Stimulated activated CD8-positive, alpha-beta memory T cell treated with anti-CD3 and anti-CD28 coated beads, Interleukin-4, amount 100 ng/mL, for 48 hours (primary cell): ENCODE measurements at regions not wholly inside any gene's neighbourhood (a gene's known extent, or its start where the extent isn't known, plus 50 kb on each side); places are given as distances from the start of the nearest gene placed in this dataset.

Experiments used
- DNase-seq: peaks from one replicate; pipeline ENCODE4 v3.0.0-alpha.2; 2020

- DNase-seq, result no peak
Measured at GRCh38 chr2:104332731-104333130, 521.2 kb upstream of the POU3F3 start.

- DNase-seq, result no peak
Measured at GRCh38 chr2:104337869-104338268, 516.0 kb upstream of the POU3F3 start.

- DNase-seq, result no peak
Measured at GRCh38 chr2:104340162-104340561, 513.8 kb upstream of the POU3F3 start.

GRCh38 chr2:104340879-104341828, 512.8 kb upstream of the POU3F3 start:
- no peak for DNase-seq

DNA sequence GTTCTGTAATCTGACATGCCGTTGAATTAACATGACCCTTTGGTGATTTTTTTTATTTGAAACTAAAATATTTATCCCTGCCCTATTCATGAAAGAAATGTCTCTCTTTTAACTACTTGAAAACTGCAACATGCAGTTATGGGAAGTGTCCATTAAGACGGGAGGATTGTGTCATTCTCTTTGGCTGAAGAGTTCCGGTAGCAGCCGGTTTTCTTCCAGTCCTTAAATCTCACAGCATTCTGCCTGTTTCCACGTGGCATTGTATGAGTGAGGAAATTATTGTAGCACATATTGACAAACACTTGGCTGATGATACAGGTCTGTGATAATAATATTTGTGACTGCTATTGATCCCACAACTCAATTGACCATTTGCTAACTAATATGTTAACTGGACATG, 509.6 kb upstream of the POU3F3 start:
- DNase-seq, result no peak

DNA sequence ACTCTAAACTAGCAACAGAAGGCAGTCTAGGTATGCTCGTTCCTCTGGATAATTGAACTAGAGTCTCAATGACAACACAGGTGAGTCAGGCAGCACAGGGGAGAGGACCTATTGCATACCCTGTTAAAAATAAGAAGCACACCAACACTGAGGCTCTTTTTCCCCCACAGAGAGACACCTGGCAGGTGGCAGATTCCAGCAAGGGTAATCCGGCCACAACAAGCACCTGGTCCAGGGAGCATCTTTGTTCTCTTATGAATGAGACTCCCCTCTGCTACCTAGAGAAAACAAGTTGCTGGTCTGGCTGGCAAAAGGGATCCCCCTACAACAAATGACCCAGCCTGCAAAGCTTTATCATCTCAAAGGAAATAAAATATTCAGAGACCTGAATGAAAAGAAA, 508.9 kb upstream of the POU3F3 start:
- DNase-seq, result no peak

GRCh38 chr2:104358122-104358521, 495.8 kb upstream of the POU3F3 start:
- DNase-seq, result no peak

DNA sequence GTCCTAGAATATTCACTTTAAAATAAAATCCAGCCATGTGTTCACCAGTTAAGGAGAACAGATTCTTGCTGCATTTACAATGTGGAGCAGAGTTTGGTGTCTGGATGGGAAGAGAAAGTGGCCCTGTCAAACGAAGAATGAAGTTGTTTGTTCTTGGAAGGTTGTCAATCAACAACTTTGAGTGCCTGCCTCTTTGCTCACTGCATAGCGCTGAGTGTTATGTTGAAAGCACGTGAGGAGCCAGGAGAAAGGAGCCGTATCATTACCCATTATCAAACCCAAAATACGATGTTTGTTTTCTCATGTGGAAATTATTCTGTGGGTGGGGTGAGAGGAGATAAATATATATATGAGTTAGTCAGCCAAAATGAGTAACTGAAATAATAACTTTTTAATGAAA, 492.5 kb upstream of the POU3F3 start:
- no peak for DNase-seq

- no peak for DNase-seq
Measured at GRCh38 chr2:104368089-104368488, 485.8 kb upstream of the POU3F3 start.

DNA sequence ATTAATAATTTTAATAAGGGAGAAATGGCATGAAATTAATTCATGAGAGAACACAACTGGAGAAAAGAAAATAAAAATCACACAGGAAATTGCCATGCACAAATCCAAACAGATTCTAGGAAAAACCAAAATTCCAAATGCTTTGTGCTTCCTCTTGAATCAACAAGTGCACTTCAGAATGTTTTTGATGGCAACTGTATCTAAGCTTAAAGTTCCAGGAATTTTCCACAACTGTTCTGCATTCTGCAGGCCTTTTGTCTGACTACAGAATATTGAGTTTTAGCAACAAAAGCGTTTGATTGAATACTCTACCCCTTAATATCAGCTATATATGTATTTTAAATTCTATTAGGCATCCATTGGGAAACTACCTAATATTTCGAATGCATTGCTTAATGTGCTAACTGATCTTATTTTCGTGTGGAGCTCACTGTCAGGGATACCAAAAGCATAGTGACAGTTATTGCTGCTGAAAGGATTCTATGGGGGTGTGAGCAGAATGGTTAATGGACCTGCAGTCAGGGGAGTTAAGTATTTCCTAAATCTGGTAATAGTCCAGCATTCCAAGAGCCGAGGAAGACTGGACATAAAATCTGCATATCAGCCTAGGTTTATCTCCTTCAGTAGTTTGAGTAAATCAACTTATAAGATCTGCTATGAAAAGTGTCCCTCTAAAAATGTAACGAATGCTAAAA, 482.7 kb upstream of the POU3F3 start:
- no peak for DNase-seq

- DNase-seq, result no peak
Measured at GRCh38 chr2:104375206-104375605, 478.7 kb upstream of the POU3F3 start.

GRCh38 chr2:104378853-104379374, 475.0 kb upstream of the POU3F3 start:
- DNase-seq, result peak; percentile 24

DNA sequence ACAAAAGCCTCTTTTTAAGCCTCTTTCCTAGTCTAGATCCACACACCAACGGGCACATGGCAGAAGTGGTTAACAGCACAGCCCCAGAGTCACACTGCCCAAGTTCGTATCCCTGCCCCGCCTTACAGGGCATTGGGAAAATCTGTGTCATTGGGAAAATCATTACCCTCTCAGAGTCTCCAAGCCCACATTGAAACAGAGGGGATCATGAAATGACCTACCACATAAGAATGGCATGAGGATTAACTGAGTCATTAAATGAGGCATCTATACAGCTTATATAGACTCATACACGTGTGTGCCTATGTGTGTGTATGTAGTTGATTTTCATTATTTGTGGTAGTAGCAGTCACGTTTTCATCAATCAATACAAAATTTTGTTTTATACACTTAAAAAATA, 469.0 kb upstream of the POU3F3 start:
- no peak for DNase-seq

DNA sequence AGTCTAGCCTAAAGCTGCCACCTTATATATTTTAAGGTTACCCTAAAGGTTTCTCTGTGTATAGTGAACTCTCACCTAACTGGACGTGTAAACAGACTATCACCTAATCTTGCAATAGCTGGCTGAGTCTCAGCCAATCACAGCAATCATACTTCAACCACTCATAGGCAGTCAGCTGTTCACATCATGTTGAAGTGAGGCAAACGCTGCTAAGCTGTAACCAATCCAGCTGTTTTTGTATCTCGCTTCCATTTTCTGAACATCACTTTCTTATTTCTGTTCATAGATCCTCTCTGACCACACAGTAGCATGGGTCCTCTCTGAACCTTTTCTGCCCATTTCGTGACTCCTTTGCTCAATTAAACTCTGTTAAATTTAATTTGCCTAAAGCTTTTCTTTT, 468.2 kb upstream of the POU3F3 start:
- no peak for DNase-seq

DNA sequence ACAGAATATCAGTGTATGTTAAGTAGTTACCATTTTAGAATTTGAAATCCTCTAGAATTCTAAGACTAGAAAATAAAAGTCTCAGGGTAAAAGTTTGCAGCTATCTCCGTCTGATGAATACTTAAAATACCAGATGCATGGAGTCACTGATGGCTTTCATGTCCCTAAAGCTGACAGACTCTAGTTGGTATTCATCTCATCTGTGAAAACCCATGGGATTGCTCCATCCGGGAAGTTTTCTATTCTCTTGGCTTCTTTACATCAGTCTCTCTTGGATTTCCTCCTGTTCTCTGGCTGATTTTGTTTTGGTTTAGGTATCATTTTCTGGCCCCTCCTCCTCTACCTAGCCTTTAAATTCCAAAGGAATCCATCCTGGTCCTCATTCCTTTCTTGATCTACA, 465.6 kb upstream of the POU3F3 start:
- DNase-seq, result no peak

DNA sequence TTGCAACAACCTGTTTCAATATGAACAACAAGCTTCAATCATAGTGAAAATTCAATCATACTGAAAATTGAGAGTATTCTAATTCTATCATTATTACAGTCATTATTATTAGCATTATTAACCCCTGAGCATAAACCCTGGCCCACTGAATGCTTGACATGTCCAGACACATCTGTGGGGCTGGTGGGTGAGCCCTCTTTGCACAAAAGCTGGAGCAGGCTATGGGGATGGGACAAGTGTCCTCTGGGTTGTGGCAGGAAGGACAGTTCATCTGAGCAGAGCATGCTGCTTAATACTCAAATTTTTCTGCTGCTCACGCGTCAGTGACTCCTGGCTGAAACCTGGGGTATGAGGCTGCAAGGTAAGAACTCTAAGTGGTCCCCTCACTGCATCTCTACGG, 451.1 kb upstream of the POU3F3 start:
- no peak for DNase-seq

GRCh38 chr2:104404526-104404925, 449.4 kb upstream of the POU3F3 start:
- no peak for DNase-seq

DNA sequence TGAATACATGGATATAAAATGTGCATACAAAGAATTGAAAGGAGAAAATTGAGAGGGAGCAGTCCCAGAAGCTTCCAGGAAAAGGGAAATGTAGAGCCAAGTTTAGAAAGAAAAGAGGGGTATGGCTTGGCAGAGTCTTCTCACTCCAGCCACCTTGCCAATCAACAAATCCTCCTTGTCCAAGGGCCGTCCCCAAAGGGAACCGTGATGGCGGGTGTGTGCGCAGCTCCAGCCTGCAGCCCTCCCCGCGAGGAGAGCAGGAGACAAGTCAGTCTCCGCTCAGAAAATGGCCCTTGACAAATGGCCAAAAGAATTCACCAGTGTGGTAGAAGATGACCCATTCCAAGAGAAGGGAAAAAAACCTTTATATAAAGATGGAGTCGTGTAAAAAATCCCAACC, 448.3 kb upstream of the POU3F3 start:
- DNase-seq, result no peak

GRCh38 chr2:104406261-104406726, 447.6 kb upstream of the POU3F3 start:
- no peak for DNase-seq

DNA sequence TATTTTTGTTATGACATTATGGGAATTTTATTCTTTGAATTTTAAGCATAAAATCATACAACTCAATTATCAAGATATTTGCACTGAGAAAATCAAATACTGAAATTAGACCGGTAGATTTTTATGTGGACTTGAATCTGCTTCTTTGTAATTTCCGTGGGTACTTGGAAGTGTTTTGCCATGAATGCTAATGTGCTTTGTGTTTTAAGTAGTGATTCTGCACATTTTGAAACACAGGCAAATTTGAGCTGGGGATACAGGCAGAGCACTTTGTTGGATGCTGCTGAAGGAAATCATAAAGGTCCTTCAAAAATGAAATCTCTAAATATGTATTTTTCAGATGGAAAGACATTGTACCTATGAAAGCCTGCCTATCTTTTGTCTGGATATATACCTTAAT, 446.3 kb upstream of the POU3F3 start:
- no peak for DNase-seq

DNA sequence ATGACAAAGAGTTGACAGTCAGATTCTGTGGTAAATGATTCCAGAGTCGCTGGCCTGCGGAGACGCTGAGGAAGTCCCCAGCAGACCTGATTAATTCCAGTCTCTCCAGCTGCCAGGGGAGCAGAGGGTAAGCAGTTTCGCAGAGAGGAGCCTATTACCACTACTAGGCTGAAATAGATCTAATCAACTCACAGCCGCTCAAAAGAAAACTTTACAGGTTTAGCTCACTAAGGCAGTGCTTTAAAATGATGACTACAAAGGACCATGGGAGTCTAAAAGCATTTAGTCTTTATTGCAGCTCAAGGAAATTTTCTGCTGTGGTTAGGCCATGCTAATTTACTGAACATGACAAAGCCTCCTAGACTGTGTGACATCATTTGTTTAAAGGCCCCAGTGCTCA, 445.6 kb upstream of the POU3F3 start:
- DNase-seq, result no peak

DNA sequence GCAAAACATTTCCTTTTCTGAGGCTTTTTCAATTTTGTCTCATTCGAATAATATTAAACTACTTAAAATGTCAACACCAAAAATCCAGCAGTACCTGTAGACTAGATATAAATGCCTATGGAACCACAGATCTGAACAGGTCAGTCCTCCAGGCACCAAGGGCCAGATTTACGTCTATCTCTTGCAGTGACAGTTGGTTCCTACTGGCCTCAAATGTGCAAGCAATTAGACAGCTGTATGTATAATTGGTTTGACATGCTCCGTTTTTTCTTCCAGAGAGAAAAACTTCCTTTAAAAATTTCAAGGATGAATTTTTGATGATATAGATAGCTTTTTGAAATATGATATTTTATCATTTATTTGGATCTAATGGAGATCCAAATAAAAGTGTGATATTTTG, 443.8 kb upstream of the POU3F3 start:
- no peak for DNase-seq

DNA sequence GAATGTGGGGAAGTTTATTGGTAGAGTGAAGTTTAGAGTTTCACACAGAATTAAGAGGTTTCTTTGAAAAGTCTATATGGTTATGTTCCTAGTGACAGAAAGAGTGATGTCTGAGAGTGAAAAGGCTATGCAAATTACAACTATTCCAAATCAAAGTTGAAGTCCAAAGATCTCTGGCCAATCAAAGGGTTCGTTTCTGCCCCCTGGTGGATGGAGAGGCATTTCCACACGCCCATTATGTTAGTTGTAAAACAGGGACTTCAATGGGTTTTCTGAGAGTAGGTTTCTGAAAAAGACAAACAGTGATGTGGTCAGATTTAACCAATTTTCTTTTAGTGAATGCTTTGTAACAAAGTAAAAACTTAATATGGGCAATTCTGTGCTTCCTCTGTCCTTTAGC, 441.5 kb upstream of the POU3F3 start:
- DNase-seq, result peak; percentile 42

GRCh38 chr2:104413890-104414289, 440.0 kb upstream of the POU3F3 start:
- no peak for DNase-seq
